ENCODE measurements at regions not wholly inside any gene's neighbourhood (a gene's known extent, or its start where the extent isn't known, plus 50 kb on each side); places are given as distances from the start of the nearest gene placed in this dataset.

- intact Hi-C loops (cut with DNase I), result no loop called here
- Histone ChIP-seq H3K36me3 (no peaks in the 10 kb centered on the region), H3K4me1 (no peaks in the 10 kb centered on the region), H3K27me3 (no peaks in the 10 kb centered on the region), H3K4me3 (no peak overlapping the region), H3K9me3 (peaks cover 0 to 6% (median 0%) of the 10 kb centered on the region in 12 donors), H3K27ac (no peak overlapping the region)
- ATAC-seq (no peak), DNase-seq (no peak)
- TF ChIP-seq CTCF (IDR thresholded peaks at IDR 0.05) (no peak), POLR2A (IDR thresholded peaks at IDR 0.05) (no peak)
- WGBS, 4 donors, result 28 to 44% (median 40%) methylated on average over 1 of the region's 1 CpG
These were observed 1144.9 kb upstream of the C9orf72 start for GRCh38 chr9:28718226-28718625.

- Histone ChIP-seq H3K36me3 (no peaks in the 10 kb centered on the region), H3K4me1 (no peaks in the 10 kb centered on the region), H3K4me3 (no peak overlapping the region), H3K27me3 (no peaks in the 10 kb centered on the region), H3K27ac (no peak overlapping the region), H3K9me3 (peaks cover 0 to 6% (median 0%) of the 10 kb centered on the region in 12 donors)
- ATAC-seq (no peak), DNase-seq (no peak)
- intact Hi-C loops (cut with DNase I), result no loop called here
- 84 to 94% (median 92%) methylated on average over 1 of the region's 1 CpG for WGBS, 4 donors
- TF ChIP-seq POLR2A (IDR thresholded peaks at IDR 0.05) (no peak), CTCF (IDR thresholded peaks at IDR 0.05) (no peak)
These were observed 1147.5 kb upstream of the C9orf72 start for GRCh38 chr9:28720746-28721145.

- WGBS, 4 donors, result 5 to 18% (median 13%) methylated on average over 2 of the region's 2 CpGs
- H3K4me1 ChIP-seq, result no peaks in the 10 kb centered on the region
- intact Hi-C loops (cut with DNase I), result no loop called here
- no peak for TF ChIP-seq CTCF (IDR thresholded peaks at IDR 0.05)
- no peak for TF ChIP-seq POLR2A (IDR thresholded peaks at IDR 0.05)
- ATAC-seq, result no peak
- H3K4me3 ChIP-seq, result no peak overlapping the region
- no peak overlapping the region for H3K27ac ChIP-seq
- no peak for DNase-seq
- no peaks in the 10 kb centered on the region for H3K36me3 ChIP-seq
- H3K9me3 ChIP-seq, result no peaks in the 10 kb centered on the region
- no peaks in the 10 kb centered on the region for H3K27me3 ChIP-seq
These were observed 1156.8 kb upstream of the C9orf72 start for GRCh38 chr9:28730111-28730510.

- 43 to 64% (median 56%) methylated on average over 1 of the region's 1 CpG for WGBS, 4 donors
- intact Hi-C loops (cut with DNase I), result no loop called here
- Histone ChIP-seq H3K4me1 (no peaks in the 10 kb centered on the region), H3K4me3 (no peak overlapping the region), H3K27me3 (no peaks in the 10 kb centered on the region), H3K36me3 (no peaks in the 10 kb centered on the region), H3K27ac (no peak overlapping the region), H3K9me3 (no peaks in the 10 kb centered on the region)
- TF ChIP-seq CTCF (IDR thresholded peaks at IDR 0.05) (no peak), POLR2A (IDR thresholded peaks at IDR 0.05) (no peak)
- DNase-seq (no peak), ATAC-seq (no peak)
These were observed 1162.6 kb upstream of the C9orf72 start for GRCh38 chr9:28735738-28736342.
